Activated CD8-positive, alpha-beta memory T cell treated with anti-CD3 and anti-CD28 coated beads for 48 hours (primary cell): ENCODE measurements at regions not wholly inside any gene's neighbourhood (a gene's known extent, or its start where the extent isn't known, plus 50 kb on each side); places are given as distances from the start of the nearest gene placed in this dataset.
"Not testable (repeated sequence)": the region's sequence is repeated elsewhere in the genome, so short reads cannot be mapped to it uniquely, and the experiment has no call there.

Experiments
- DNase-seq, 3 experiments: peaks; one replicate each; pipeline ENCODE4 v3.0.0-alpha.2; 2020; ENCODE audit warnings: low read depth in 2 of 3, low spot score in 2 of 3

GRCh38 chr6:22135395-22135794 is 161.4 kb downstream of the PRL start:
- no peak for DNase-seq

GRCh38 chr6:22140736-22141135 is 156.1 kb downstream of the PRL start:
- not testable (repeated sequence) for DNase-seq

GRCh38 chr6:22141241-22141745 is 155.5 kb downstream of the PRL start:
- DNase-seq, result no peak

GRCh38 chr6:22142856-22143255 is 154.0 kb downstream of the PRL start:
- DNase-seq, result no peak

GRCh38 chr6:22145376-22145775 is 151.5 kb downstream of the PRL start:
- no peak for DNase-seq

GRCh38 chr6:22145823-22146677 is 150.8 kb downstream of the PRL start:
- DNase-seq, result no peak

- no peak for DNase-seq
Measured at GRCh38 chr6:22146678-22146930, 150.2 kb downstream of the PRL start.

GRCh38 chr6:22146931-22147701 is 149.7 kb downstream of the PRL start:
- no peak for DNase-seq

GRCh38 chr6:22147921-22148776 is 148.7 kb downstream of the PRL start:
- DNase-seq, result no peak

- DNase-seq, result no peak
Measured at GRCh38 chr6:22149096-22149495, 147.7 kb downstream of the PRL start.

GRCh38 chr6:22149501-22150367 is 147.1 kb downstream of the PRL start:
- DNase-seq, result no peak

GRCh38 chr6:22150368-22151035 is 146.3 kb downstream of the PRL start:
- no peak for DNase-seq

GRCh38 chr6:22151892-22152291 is 144.9 kb downstream of the PRL start:
- DNase-seq, result no peak

- no peak for DNase-seq
Measured at GRCh38 chr6:22152841-22153240, 144.0 kb downstream of the PRL start.

GRCh38 chr6:22153384-22154158 is 143.3 kb downstream of the PRL start:
- no peak for DNase-seq

GRCh38 chr6:22155551-22155950 is 141.3 kb downstream of the PRL start:
- no peak for DNase-seq

GRCh38 chr6:22157233-22157632 is 139.6 kb downstream of the PRL start:
- DNase-seq, result no peak

GRCh38 chr6:22164236-22164635 is 132.6 kb downstream of the PRL start:
- DNase-seq, result no peak

GRCh38 chr6:22171006-22171405 is 125.8 kb downstream of the PRL start:
- DNase-seq, result not testable (repeated sequence)
